K562 (cell line): ENCODE measurements at regions not wholly inside any gene's neighbourhood (a gene's known extent, or its start where the extent isn't known, plus 50 kb on each side); places are given as distances from the start of the nearest gene placed in this dataset.

Experiments used
- ATAC-seq: fragments of 200-7000 bp; cut with Tn5 transposase; 3 replicates; pipeline ENCODE4 v1.9.1; 2020; ENCODE audit warnings: moderate library complexity
- BruUV-seq: library from RNA; stranded (reverse); fragments of 400-500 nt; replicated peaks from 2 replicates; lab custom pipeline; 2021; lab: Mats Ljungman, UMichigan
- CTCF ChIA-PET: fragments of 300-600 bp; formaldehyde crosslinking; extraction: SDS; loops from one replicate; lab custom pipeline; 2021; ENCODE audit warnings: low intra/inter-chr PET ratio; lab: Yijun Ruan, JAX
- POLR2A ChIA-PET: fragments of 300-600, 350-650 bp; sonication (Branson Sonifier 250); formaldehyde crosslinking; extraction: SDS; loops from one replicate; lab custom pipeline; 2021; ENCODE audit warnings: antibody characterized with exemption, inconsistent platforms; lab: Yijun Ruan, JAX
- DNase-seq, 4 experiments: peaks; one replicate each; pipeline versions ENCODE4 v3.0.0 to v3.0.0-alpha.2; 2011 to 2018; ENCODE audit warnings: low spot score in 3 of 4, mixed read lengths in 3 of 4; ENCODE audit errors: extremely low read depth in 1 of 4
- FAIRE-seq: peaks from 2 replicates; lab custom pipeline; 2011; peaks lifted over from hg19 to GRCh38; lab: Jason Lieb, UNC
- H2AFZ ChIP-seq: 2 replicates; pipeline ENCODE4 v1.6.0; 2011; ENCODE audit warnings: low read depth, low read length, control low read depth, inconsistent platforms
- H3K27ac ChIP-seq: fragments of 200-600 bp; 3 replicates; pipeline ENCODE4 v1.8.0; 2011; ENCODE audit warnings: low read depth, mild to moderate bottlenecking, control low read depth, inconsistent platforms, low read length, moderate library complexity, mixed read lengths; ENCODE audit errors: extremely low read depth
- H3K27me3 ChIP-seq, 2 experiments: fragments of 300-600 bp in 1 of 2; 2 replicates in 1 of 2; 3 replicates in 1 of 2; pipeline versions ENCODE4 v1.6.0 to v1.8.0; 2011; ENCODE audit warnings: inconsistent platforms in 2 of 2, low read length in 2 of 2, mild to moderate bottlenecking in 1 of 2, mixed read lengths in 1 of 2, moderate library complexity in 1 of 2; ENCODE audit not compliant: control insufficient read depth in 2 of 2, insufficient read depth in 2 of 2
- H3K36me3 ChIP-seq: fragments of 300-600 bp; 3 replicates; pipeline ENCODE4 v1.8.0; 2011; ENCODE audit warnings: mild to moderate bottlenecking, low read length, inconsistent platforms; ENCODE audit not compliant: control insufficient read depth, insufficient read depth
- H3K4me1 ChIP-seq, 2 experiments: fragments of 200-600 bp in 1 of 2; replicated peaks in 1 of 2; 2 replicates in 1 of 2; 3 replicates in 1 of 2; pipeline versions ENCODE4 v1.5.1 to v1.8.0; 2011; ENCODE audit warnings: inconsistent platforms in 2 of 2, low read length in 2 of 2, mild to moderate bottlenecking in 1 of 2, mixed read lengths in 1 of 2, moderate library complexity in 1 of 2; ENCODE audit not compliant: control insufficient read depth in 2 of 2, insufficient read depth in 2 of 2
- H3K4me2 ChIP-seq: 2 replicates; pipeline ENCODE4 v1.6.1; 2011; ENCODE audit warnings: low read length, control low read depth, inconsistent platforms, mixed read lengths; ENCODE audit not compliant: insufficient read depth
- H3K4me3 ChIP-seq: fragments of 200-600 bp; sonication (generic), shearing (Covaris generic); 2 replicates; pipeline ENCODE4 v1.5.1; 2016; ENCODE audit warnings: control low read depth, inconsistent platforms
- H3K79me2 ChIP-seq: fragments of 200-600 bp; 3 replicates; pipeline ENCODE4 v1.8.0; 2011; ENCODE audit warnings: low read length, inconsistent platforms; ENCODE audit not compliant: control insufficient read depth, insufficient read depth
- H3K9ac ChIP-seq, 2 experiments: 2 replicates each; pipeline versions ENCODE4 v1.6.0 to v1.6.1; 2011; ENCODE audit warnings: low read depth in 2 of 2, low read length in 2 of 2, control low read depth in 1 of 2, inconsistent platforms in 1 of 2, mild to moderate bottlenecking in 1 of 2, mixed read lengths in 1 of 2; ENCODE audit not compliant: insufficient read depth in 1 of 2
- H3K9me1 ChIP-seq: one replicate; pipeline ENCODE4 v1.6.0; 2011; ENCODE audit warnings: inconsistent platforms, mild to moderate bottlenecking, low read length, moderate library complexity; ENCODE audit not compliant: control insufficient read depth, insufficient read depth
- H3K9me3 ChIP-seq: replicated peaks from 2 replicates; pipeline ENCODE4 v1.5.1; 2011; ENCODE audit warnings: low read depth, low read length, inconsistent platforms; ENCODE audit not compliant: control insufficient read depth, insufficient read depth
- H4K20me1 ChIP-seq: replicated peaks from 2 replicates; pipeline ENCODE4 v1.6.1; 2011; ENCODE audit warnings: low read length, inconsistent platforms, mixed read lengths; ENCODE audit not compliant: control insufficient read depth, insufficient read depth
- ADNP ChIP-seq: fragments of 200-800 bp; sonication (Bioruptor generic); IDR thresholded peaks from 2 replicates; pipeline ENCODE4 v1.6.1; 2016; ENCODE audit warnings: missing genetic modification characterization, missing compliant biosample characterization
- E2F3 ChIP-seq: fragments of 250-450 bp; sonication (Bioruptor Pico); IDR thresholded peaks from 2 replicates; pipeline ENCODE4 v1.4.0; 2020; ENCODE audit warnings: mild to moderate bottlenecking
- ELK1 ChIP-seq: sonication (generic); formaldehyde crosslinking; IDR thresholded peaks from 2 replicates; pipeline ENCODE4 v1.8.1; 2022; ENCODE audit warnings: missing genetic modification reagents
- FOSL1 ChIP-seq: fragments of 200-800 bp; sonication (Bioruptor generic); conservative IDR thresholded peaks from 2 replicates; pipeline ENCODE4 v1.6.1; 2016; ENCODE audit warnings: missing genetic modification characterization, missing compliant biosample characterization
- HCFC1 ChIP-seq: IDR thresholded peaks from 2 replicates; pipeline ENCODE4 v1.6.1; 2012; ENCODE audit warnings: low read depth, low read length, improper control_type of control experiment
- ID3 ChIP-seq, 2 experiments: fragments of 250-450 bp in 1 of 2; fragments of 450-650 bp in 1 of 2; sonication (Bioruptor Pico) in 1 of 2; IDR thresholded peaks; 2 replicates each; pipeline versions ENCODE4 v1.6.1 to v1.8.0; 2016 to 2021; ENCODE audit warnings: mild to moderate bottlenecking in 2 of 2, moderate library complexity in 2 of 2, missing compliant biosample characterization in 1 of 2, missing genetic modification characterization in 1 of 2
- PBX2 ChIP-seq, 2 experiments: IDR thresholded peaks in 1 of 2; conservative IDR thresholded peaks in 1 of 2; 2 replicates each; pipeline ENCODE4 v1.6.1; 2016; ENCODE audit warnings: low read depth in 2 of 2, mild to moderate bottlenecking in 1 of 2, missing compliant biosample characterization in 1 of 2, missing genetic modification characterization in 1 of 2, moderate library complexity in 1 of 2
- SMARCC2 ChIP-seq: fragments of 450-650 bp; IDR thresholded peaks from 2 replicates; pipeline ENCODE4 v1.6.1; 2017; ENCODE audit warnings: antibody characterized with exemption, moderate library complexity, mild to moderate bottlenecking, low read depth
- VEZF1 ChIP-seq: fragments of 200-800 bp; sonication (Bioruptor generic); IDR thresholded peaks from 2 replicates; pipeline ENCODE4 v1.6.1; 2017; ENCODE audit warnings: missing genetic modification characterization, missing compliant biosample characterization
- ZFP91 ChIP-seq: sonication (generic); formaldehyde crosslinking; IDR thresholded peaks from 2 replicates; pipeline ENCODE4 v1.8.0; 2022; ENCODE audit warnings: mild to moderate bottlenecking, missing genetic modification reagents
- ZNF347 ChIP-seq: fragments of 450-650 bp; formaldehyde crosslinking; IDR thresholded peaks from 2 replicates; pipeline ENCODE4 v1.4.0; 2020; ENCODE audit warnings: low read depth, mild to moderate bottlenecking, moderate library complexity
- ZNF707 ChIP-seq: fragments of 250-450 bp; sonication (Bioruptor Pico); conservative IDR thresholded peaks from 2 replicates; pipeline ENCODE4 v1.8.0; 2022; ENCODE audit warnings: inconsistent platforms, mild to moderate bottlenecking, moderate library complexity
- ZNF830 ChIP-seq: fragments of 250-450 bp; sonication (Bioruptor Pico); IDR thresholded peaks from 2 replicates; pipeline ENCODE4 v1.5.0; 2021; ENCODE audit warnings: mild to moderate bottlenecking
- WGBS: fragments of 100-300 bp; shearing (Covaris generic); methylation state at CpG from one replicate; pipeline ENCODE4 v1.1.6; 2016; ENCODE audit warnings: low coverage, mixed read lengths; ENCODE audit not compliant: insufficient coverage; ENCODE audit errors: missing lambda C conversion rate; 5-methylcytosine and 5-hydroxymethylcytosine counted together
- in situ Hi-C: fragments of 300-500 bp; cut with MboI; formaldehyde crosslinking; loops from 4 replicates; pipeline ENCODE4 v1.15.0; 2018; ENCODE audit warnings: inconsistent platforms, mixed read lengths
- intact Hi-C: fragments of 100-400 bp; cut with micrococcal nuclease; formaldehyde crosslinking; loops from 2 replicates; pipeline ENCODE4 v1.14.2; 2022

- intact Hi-C loops = no loop called here
- no peak for DNase-seq
- Histone ChIP-seq H3K27ac (no peak overlapping the region), H3K4me1 (no peaks in the 10 kb centered on the region), H2AFZ (no peak overlapping the region), H3K9ac (no peak overlapping the region), H4K20me1 (no peaks in the 10 kb centered on the region), H3K4me2 (no peak overlapping the region), H3K9me3 (no peaks in the 10 kb centered on the region), H3K27me3 (peaks cover 0 to 22% of the 10 kb centered on the region in 2 experiments; a peak in 2 of 5 replicates), H3K79me2 (no peaks in the 10 kb centered on the region), H3K4me3 (no peak overlapping the region), H3K9me1 (no peaks in the 10 kb centered on the region), H3K36me3 (no peaks in the 10 kb centered on the region)
- no TSS peak for BruUV-seq
- in situ Hi-C loops = no loop called here
- FAIRE-seq = no peak
- ATAC-seq = no peak
- CTCF ChIA-PET = no interaction called here
- WGBS = 9% methylated on average over 19 of the region's 28 CpGs
- POLR2A ChIA-PET = interaction anchor here (0.6 kb wide), 1 partner anchor 1287 kb away, joined by 3 read pairs; no protein-coding TSS in a partner anchor
- TF ChIP-seq ID3 (CRISPR knock-in tag; IDR thresholded peaks at IDR 0.05) (no peak), ID3 (tag; IDR thresholded peaks at IDR 0.05) (no peak), VEZF1 (no peak), PBX2 (CRISPR knock-in tag; IDR thresholded peaks at IDR 0.05; ENCODE audit: low read depth) (no peak), PBX2 (tag; conservative IDR thresholded peaks at IDR 0.05; ENCODE audit: low read depth) (no peak), FOSL1 (tag) (no peak), ELK1 (CRISPR knock-in tag) (no peak), ADNP (no peak), ZNF707 (no peak), ZNF347 (CRISPR knock-in tag) (no peak), ZNF830 (CRISPR knock-in tag) (no peak), E2F3 (CRISPR knock-in tag) (no peak), SMARCC2 (no peak), HCFC1 (no peak), ZFP91 (CRISPR knock-in tag) (no peak)
These were observed 96.2 kb downstream of the GLRX3 start for GRCh38 chr10:130232166-130233034.
